T-helper 2 cell treated with Interferon-gamma antibody and Interleukin-4, amounts not matched to agents 5 μg/mL and 100 μg/mL, for 36 hours (primary cell): ENCODE measurements at regions not wholly inside any gene's neighbourhood (a gene's known extent, or its start where the extent isn't known, plus 50 kb on each side); places are given as distances from the start of the nearest gene placed in this dataset.

Experiments used
- DNase-seq: peaks from one replicate; pipeline ENCODE4 v3.0.0; 2021; ENCODE audit warnings: low spot score
- H3K27ac Mint-ChIP-seq: one replicate; pipeline ENCODE4 v1.8.0; 2021; ENCODE audit warnings: mild to moderate bottlenecking, mixed read lengths
- H3K27me3 Mint-ChIP-seq: one replicate; pipeline ENCODE4 v1.8.0; 2021; ENCODE audit warnings: low read depth, mixed read lengths
- H3K36me3 Mint-ChIP-seq: one replicate; pipeline ENCODE4 v1.8.0; 2021; ENCODE audit warnings: low read depth, mixed read lengths
- H3K4me1 Mint-ChIP-seq: one replicate; pipeline ENCODE4 v1.8.0; 2021; ENCODE audit warnings: low read depth, mixed read lengths
- H3K4me3 Mint-ChIP-seq: one replicate; pipeline ENCODE4 v1.8.0; 2022; ENCODE audit warnings: mild to moderate bottlenecking, moderate library complexity, mixed read lengths
- H3K9me3 Mint-ChIP-seq: one replicate; pipeline ENCODE4 v1.8.0; 2021; ENCODE audit warnings: mixed read lengths

GRCh38 chr14:83556746-83557453 lies 1973.0 kb upstream of the FLRT2 start:
- no peak overlapping the region for H3K4me3 Mint-ChIP-seq
- no peaks in the 10 kb centered on the region for H3K36me3 Mint-ChIP-seq
- H3K27ac Mint-ChIP-seq = no peak overlapping the region
- H3K9me3 Mint-ChIP-seq = peaks cover 26% of the 10 kb centered on the region
- no peaks in the 10 kb centered on the region for H3K4me1 Mint-ChIP-seq
- DNase-seq = no peak
- H3K27me3 Mint-ChIP-seq = no peaks in the 10 kb centered on the region

- no peak overlapping the region for H3K4me3 Mint-ChIP-seq
- no peak for DNase-seq
- no peaks in the 10 kb centered on the region for H3K36me3 Mint-ChIP-seq
- no peaks in the 10 kb centered on the region for H3K4me1 Mint-ChIP-seq
- H3K27ac Mint-ChIP-seq = no peak overlapping the region
- H3K9me3 Mint-ChIP-seq = peaks cover 33% of the 10 kb centered on the region
- H3K27me3 Mint-ChIP-seq = no peaks in the 10 kb centered on the region
Measured at GRCh38 chr14:83558946-83559345, 1971.0 kb upstream of the FLRT2 start.

GRCh38 chr14:83559721-83560120 lies 1970.2 kb upstream of the FLRT2 start:
- DNase-seq = no peak
- H3K4me1 Mint-ChIP-seq = no peaks in the 10 kb centered on the region
- peaks cover 33% of the 10 kb centered on the region for H3K9me3 Mint-ChIP-seq
- no peaks in the 10 kb centered on the region for H3K27me3 Mint-ChIP-seq
- H3K36me3 Mint-ChIP-seq = no peaks in the 10 kb centered on the region
- H3K4me3 Mint-ChIP-seq = no peak overlapping the region
- H3K27ac Mint-ChIP-seq = no peak overlapping the region

- H3K4me1 Mint-ChIP-seq = no peaks in the 10 kb centered on the region
- H3K9me3 Mint-ChIP-seq = peaks cover 36% of the 10 kb centered on the region
- DNase-seq = no peak
- no peaks in the 10 kb centered on the region for H3K27me3 Mint-ChIP-seq
- H3K27ac Mint-ChIP-seq = no peak overlapping the region
- H3K36me3 Mint-ChIP-seq = no peaks in the 10 kb centered on the region
- H3K4me3 Mint-ChIP-seq = no peak overlapping the region
Measured at GRCh38 chr14:83561261-83561660, 1968.7 kb upstream of the FLRT2 start.

- H3K9me3 Mint-ChIP-seq = peaks cover 31% of the 10 kb centered on the region
- H3K27ac Mint-ChIP-seq = no peak overlapping the region
- H3K36me3 Mint-ChIP-seq = no peaks in the 10 kb centered on the region
- H3K4me3 Mint-ChIP-seq = no peak overlapping the region
- DNase-seq = no peak
- no peaks in the 10 kb centered on the region for H3K27me3 Mint-ChIP-seq
- no peaks in the 10 kb centered on the region for H3K4me1 Mint-ChIP-seq
Measured at GRCh38 chr14:83566567-83566966, 1963.4 kb upstream of the FLRT2 start.

- H3K27me3 Mint-ChIP-seq = no peaks in the 10 kb centered on the region
- H3K4me1 Mint-ChIP-seq = no peaks in the 10 kb centered on the region
- DNase-seq = no peak
- H3K4me3 Mint-ChIP-seq = no peak overlapping the region
- H3K36me3 Mint-ChIP-seq = no peaks in the 10 kb centered on the region
- no peak overlapping the region for H3K27ac Mint-ChIP-seq
- peaks cover 36% of the 10 kb centered on the region for H3K9me3 Mint-ChIP-seq
Measured at GRCh38 chr14:83568141-83568540, 1961.8 kb upstream of the FLRT2 start.

GRCh38 chr14:83575301-83575700 lies 1954.6 kb upstream of the FLRT2 start:
- Mint-ChIP-seq H3K4me3 (no peak overlapping the region), H3K27ac (no peak overlapping the region), H3K9me3 (peaks cover 53% of the 10 kb centered on the region), H3K36me3 (no peaks in the 10 kb centered on the region), H3K27me3 (no peaks in the 10 kb centered on the region), H3K4me1 (no peaks in the 10 kb centered on the region)
- no peak for DNase-seq

- no peak overlapping the region for H3K27ac Mint-ChIP-seq
- no peaks in the 10 kb centered on the region for H3K36me3 Mint-ChIP-seq
- no peak overlapping the region for H3K4me3 Mint-ChIP-seq
- no peaks in the 10 kb centered on the region for H3K4me1 Mint-ChIP-seq
- no peaks in the 10 kb centered on the region for H3K27me3 Mint-ChIP-seq
- no peak for DNase-seq
- H3K9me3 Mint-ChIP-seq = peaks cover 49% of the 10 kb centered on the region
Measured at GRCh38 chr14:83583201-83583600, 1946.7 kb upstream of the FLRT2 start.

- no peak for DNase-seq
Measured at GRCh38 chr14:83594874-83595273, 1935.1 kb upstream of the FLRT2 start.

GRCh38 chr14:83607682-83608081 lies 1922.3 kb upstream of the FLRT2 start:
- DNase-seq = no peak
- Mint-ChIP-seq H3K9me3 (peaks cover 48% of the 10 kb centered on the region), H3K4me1 (no peaks in the 10 kb centered on the region)

More at GRCh38 chr14:83594874-83595273, 1935.1 kb upstream of the FLRT2 start:
- H3K4me1 Mint-ChIP-seq = no peaks in the 10 kb centered on the region
- H3K36me3 Mint-ChIP-seq = no peaks in the 10 kb centered on the region
- H3K9me3 Mint-ChIP-seq = peaks cover 40% of the 10 kb centered on the region
- H3K27ac Mint-ChIP-seq = no peak overlapping the region
- no peaks in the 10 kb centered on the region for H3K27me3 Mint-ChIP-seq
- H3K4me3 Mint-ChIP-seq = no peak overlapping the region

GRCh38 chr14:83611491-83611890 lies 1918.5 kb upstream of the FLRT2 start:
- no peak overlapping the region for H3K27ac Mint-ChIP-seq
- peaks cover 35% of the 10 kb centered on the region for H3K9me3 Mint-ChIP-seq
- no peaks in the 10 kb centered on the region for H3K4me1 Mint-ChIP-seq
- no peak for DNase-seq
- no peaks in the 10 kb centered on the region for H3K27me3 Mint-ChIP-seq
- H3K4me3 Mint-ChIP-seq = no peak overlapping the region
- no peaks in the 10 kb centered on the region for H3K36me3 Mint-ChIP-seq

More at GRCh38 chr14:83607682-83608081, 1922.3 kb upstream of the FLRT2 start:
- H3K27ac Mint-ChIP-seq = no peak overlapping the region
- H3K4me3 Mint-ChIP-seq = no peak overlapping the region
- H3K36me3 Mint-ChIP-seq = no peaks in the 10 kb centered on the region
- no peaks in the 10 kb centered on the region for H3K27me3 Mint-ChIP-seq

GRCh38 chr14:83611906-83612390 lies 1918.0 kb upstream of the FLRT2 start:
- DNase-seq = no peak
- H3K36me3 Mint-ChIP-seq = no peaks in the 10 kb centered on the region
- H3K27ac Mint-ChIP-seq = no peak overlapping the region
- H3K9me3 Mint-ChIP-seq = peaks cover 31% of the 10 kb centered on the region
- no peaks in the 10 kb centered on the region for H3K4me1 Mint-ChIP-seq
- H3K27me3 Mint-ChIP-seq = no peaks in the 10 kb centered on the region
- no peak overlapping the region for H3K4me3 Mint-ChIP-seq

GRCh38 chr14:83614956-83615355 lies 1915.0 kb upstream of the FLRT2 start:
- Mint-ChIP-seq H3K27me3 (no peaks in the 10 kb centered on the region), H3K4me1 (no peaks in the 10 kb centered on the region), H3K9me3 (peaks cover 34% of the 10 kb centered on the region), H3K36me3 (no peaks in the 10 kb centered on the region), H3K4me3 (no peak overlapping the region), H3K27ac (no peak overlapping the region)
- DNase-seq = no peak

- Mint-ChIP-seq H3K36me3 (no peaks in the 10 kb centered on the region), H3K9me3 (peaks cover 34% of the 10 kb centered on the region), H3K4me1 (no peaks in the 10 kb centered on the region), H3K27ac (no peak overlapping the region), H3K4me3 (no peak overlapping the region), H3K27me3 (no peaks in the 10 kb centered on the region)
- no peak for DNase-seq
Measured at GRCh38 chr14:83624541-83624940, 1905.4 kb upstream of the FLRT2 start.

GRCh38 chr14:83632375-83632774 lies 1897.6 kb upstream of the FLRT2 start:
- no peaks in the 10 kb centered on the region for H3K36me3 Mint-ChIP-seq
- DNase-seq = no peak
- H3K9me3 Mint-ChIP-seq = peaks cover 32% of the 10 kb centered on the region
- H3K4me1 Mint-ChIP-seq = no peaks in the 10 kb centered on the region
- H3K27me3 Mint-ChIP-seq = no peaks in the 10 kb centered on the region
- no peak overlapping the region for H3K27ac Mint-ChIP-seq
- H3K4me3 Mint-ChIP-seq = no peak overlapping the region
